ENCODE measurements at regions not wholly inside any gene's neighbourhood (a gene's known extent, or its start where the extent isn't known, plus 50 kb on each side); places are given as distances from the start of the nearest gene placed in this dataset.

DNA sequence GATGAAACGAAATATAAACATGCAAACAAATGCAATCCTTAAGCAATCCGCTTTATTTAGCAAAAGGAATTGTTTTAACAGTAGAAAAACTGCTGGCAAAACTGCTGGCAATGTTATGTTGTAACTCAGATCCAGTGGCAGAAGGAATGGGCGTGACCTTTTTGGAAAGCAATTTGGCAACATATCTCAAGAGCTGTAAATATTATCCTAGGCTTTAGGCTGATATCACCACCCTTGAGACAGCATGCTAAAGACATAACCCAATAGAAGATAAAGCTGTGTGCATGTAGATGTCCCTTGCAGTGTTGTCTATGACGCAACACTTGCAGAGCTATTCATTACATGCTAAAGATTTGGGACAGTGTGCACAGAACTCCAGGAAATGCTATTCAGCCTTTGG is 138.5 kb downstream of the DICER1 start:
- TF ChIP-seq, protein P1, sequence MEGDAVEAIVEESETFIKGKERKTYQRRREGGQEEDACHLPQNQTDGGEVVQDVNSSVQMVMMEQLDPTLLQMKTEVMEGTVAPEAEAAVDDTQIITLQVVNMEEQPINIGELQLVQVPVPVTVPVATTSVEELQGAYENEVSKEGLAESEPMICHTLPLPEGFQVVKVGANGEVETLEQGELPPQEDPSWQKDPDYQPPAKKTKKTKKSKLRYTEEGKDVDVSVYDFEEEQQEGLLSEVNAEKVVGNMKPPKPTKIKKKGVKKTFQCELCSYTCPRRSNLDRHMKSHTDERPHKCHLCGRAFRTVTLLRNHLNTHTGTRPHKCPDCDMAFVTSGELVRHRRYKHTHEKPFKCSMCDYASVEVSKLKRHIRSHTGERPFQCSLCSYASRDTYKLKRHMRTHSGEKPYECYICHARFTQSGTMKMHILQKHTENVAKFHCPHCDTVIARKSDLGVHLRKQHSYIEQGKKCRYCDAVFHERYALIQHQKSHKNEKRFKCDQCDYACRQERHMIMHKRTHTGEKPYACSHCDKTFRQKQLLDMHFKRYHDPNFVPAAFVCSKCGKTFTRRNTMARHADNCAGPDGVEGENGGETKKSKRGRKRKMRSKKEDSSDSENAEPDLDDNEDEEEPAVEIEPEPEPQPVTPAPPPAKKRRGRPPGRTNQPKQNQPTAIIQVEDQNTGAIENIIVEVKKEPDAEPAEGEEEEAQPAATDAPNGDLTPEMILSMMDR (IDR thresholded peaks at IDR 0.05): no peak
- no peak for TF ChIP-seq POLR2A (IDR thresholded peaks at IDR 0.05)
